Upper lobe of left lung (tissue), 4 donors: ENCODE measurements at regions not wholly inside any gene's neighbourhood (a gene's known extent, or its start where the extent isn't known, plus 50 kb on each side); places are given as distances from the start of the nearest gene placed in this dataset.

ENCODE experiments used
- EP300 ChIP-seq, 4 donors: sonication (generic); formaldehyde crosslinking; IDR thresholded peaks; one replicate each; pipeline ENCODE4 v1.5.1; 2017; ENCODE audit warnings: antibody characterized with exemption in 4 of 4, control low read depth in 2 of 4
- POLR2A ChIP-seq, 4 donors: fragments of 450-650 bp; IDR thresholded peaks; one replicate each; pipeline ENCODE4 v1.5.1; 2016 to 2017; ENCODE audit warnings: antibody characterized with exemption in 4 of 4, mild to moderate bottlenecking in 2 of 4
- POLR2AphosphoS5 ChIP-seq, 2 donors: sonication (generic); formaldehyde crosslinking; IDR thresholded peaks; one replicate each; pipeline ENCODE4 v1.5.1; 2017; ENCODE audit warnings: antibody characterized with exemption in 2 of 2
- TF ChIP-seq, protein P1 (sequence below), 6 experiments: fragments of 450-650 bp in 4 of 6; fragments of 200-600 bp in 2 of 6; sonication (generic) in 2 of 6; IDR thresholded peaks; one replicate each; pipeline ENCODE4 v1.5.1; 2016 to 2019; ENCODE audit warnings: antibody characterized with exemption in 6 of 6

DNA sequence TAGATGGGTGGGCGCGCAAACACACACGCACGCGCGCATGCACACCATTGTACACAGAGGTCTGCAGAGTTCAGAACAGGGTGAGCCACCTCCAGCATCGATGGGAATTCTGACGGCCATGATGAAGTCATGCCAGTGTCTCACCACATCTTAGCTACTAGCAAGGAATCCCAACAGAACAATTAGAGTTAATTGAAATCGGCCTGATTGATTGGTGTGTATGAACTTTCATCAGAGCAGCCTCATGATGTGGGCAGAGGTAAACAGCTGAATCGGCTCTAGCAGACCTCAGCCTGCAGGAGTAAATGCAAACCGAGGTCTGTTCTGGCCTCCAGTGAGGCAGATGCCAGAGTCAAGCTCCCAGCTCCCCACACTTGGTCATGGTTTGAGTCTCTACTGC is 200.6 kb downstream of the CBLN1 start:
- TF ChIP-seq, protein P1, sequence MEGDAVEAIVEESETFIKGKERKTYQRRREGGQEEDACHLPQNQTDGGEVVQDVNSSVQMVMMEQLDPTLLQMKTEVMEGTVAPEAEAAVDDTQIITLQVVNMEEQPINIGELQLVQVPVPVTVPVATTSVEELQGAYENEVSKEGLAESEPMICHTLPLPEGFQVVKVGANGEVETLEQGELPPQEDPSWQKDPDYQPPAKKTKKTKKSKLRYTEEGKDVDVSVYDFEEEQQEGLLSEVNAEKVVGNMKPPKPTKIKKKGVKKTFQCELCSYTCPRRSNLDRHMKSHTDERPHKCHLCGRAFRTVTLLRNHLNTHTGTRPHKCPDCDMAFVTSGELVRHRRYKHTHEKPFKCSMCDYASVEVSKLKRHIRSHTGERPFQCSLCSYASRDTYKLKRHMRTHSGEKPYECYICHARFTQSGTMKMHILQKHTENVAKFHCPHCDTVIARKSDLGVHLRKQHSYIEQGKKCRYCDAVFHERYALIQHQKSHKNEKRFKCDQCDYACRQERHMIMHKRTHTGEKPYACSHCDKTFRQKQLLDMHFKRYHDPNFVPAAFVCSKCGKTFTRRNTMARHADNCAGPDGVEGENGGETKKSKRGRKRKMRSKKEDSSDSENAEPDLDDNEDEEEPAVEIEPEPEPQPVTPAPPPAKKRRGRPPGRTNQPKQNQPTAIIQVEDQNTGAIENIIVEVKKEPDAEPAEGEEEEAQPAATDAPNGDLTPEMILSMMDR (IDR thresholded peaks at IDR 0.05), result no peak
- TF ChIP-seq EP300 (IDR thresholded peaks at IDR 0.05) (no peak), POLR2A (IDR thresholded peaks at IDR 0.05) (no peak), POLR2AphosphoS5 (IDR thresholded peaks at IDR 0.05) (no peak)
